ENCODE measurements at regions not wholly inside any gene's neighbourhood (a gene's known extent, or its start where the extent isn't known, plus 50 kb on each side); places are given as distances from the start of the nearest gene placed in this dataset.

DNA sequence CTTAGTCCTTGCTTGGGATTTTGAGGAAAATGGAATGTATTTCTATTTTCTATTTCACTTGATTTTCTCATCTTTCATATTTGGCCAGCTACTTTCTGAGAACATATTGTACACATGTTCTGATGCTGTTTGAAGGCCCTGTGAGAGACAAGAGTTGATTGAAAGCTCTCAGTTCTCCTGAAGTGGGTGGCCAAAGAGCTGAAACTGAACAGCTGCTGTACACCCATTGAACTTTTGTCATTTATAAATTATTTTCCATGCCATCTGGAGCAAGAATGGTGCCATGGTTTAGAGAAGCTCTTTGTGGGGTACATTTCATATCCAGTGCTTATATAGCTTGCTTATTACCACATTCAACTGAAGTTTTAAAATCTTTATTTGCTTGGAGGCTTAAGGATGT, 298.3 kb downstream of the PRL start:
- Histone ChIP-seq H3K27ac (ENCODE audit: low read depth, low read length) (no peak overlapping the region), H3K36me3 (ENCODE audit: control insufficient read depth, insufficient read depth, low read length) (peaks cover 35% of the 10 kb centered on the region), H3K27me3 (ENCODE audit: control insufficient read depth, insufficient read depth, low read length, poor library complexity, severe bottlenecking) (no peaks in the 10 kb centered on the region), H3K4me1 (ENCODE audit: control insufficient read depth, insufficient read depth, low read length) (no peaks in the 10 kb centered on the region), H3K4me3 (ENCODE audit: low read length) (no peak overlapping the region), H3K9ac (ENCODE audit: extremely low read depth, low read length, poor library complexity, severe bottlenecking) (no peak overlapping the region), H3K9me3 (ENCODE audit: control insufficient read depth, low read length) (no peaks in the 10 kb centered on the region)
- DNase-seq, result no peak
- Mint-ChIP-seq H3K27ac (no peak overlapping the region), H3K27me3 (ENCODE audit: insufficient read depth) (no peaks in the 10 kb centered on the region), H3K4me3 (no peak overlapping the region), H3K36me3 (ENCODE audit: low read depth) (peaks cover 8% of the 10 kb centered on the region), H3K9me3 (no peaks in the 10 kb centered on the region), H3K4me1 (peaks cover 32% of the 10 kb centered on the region)
- TF ChIP-seq, protein P1, sequence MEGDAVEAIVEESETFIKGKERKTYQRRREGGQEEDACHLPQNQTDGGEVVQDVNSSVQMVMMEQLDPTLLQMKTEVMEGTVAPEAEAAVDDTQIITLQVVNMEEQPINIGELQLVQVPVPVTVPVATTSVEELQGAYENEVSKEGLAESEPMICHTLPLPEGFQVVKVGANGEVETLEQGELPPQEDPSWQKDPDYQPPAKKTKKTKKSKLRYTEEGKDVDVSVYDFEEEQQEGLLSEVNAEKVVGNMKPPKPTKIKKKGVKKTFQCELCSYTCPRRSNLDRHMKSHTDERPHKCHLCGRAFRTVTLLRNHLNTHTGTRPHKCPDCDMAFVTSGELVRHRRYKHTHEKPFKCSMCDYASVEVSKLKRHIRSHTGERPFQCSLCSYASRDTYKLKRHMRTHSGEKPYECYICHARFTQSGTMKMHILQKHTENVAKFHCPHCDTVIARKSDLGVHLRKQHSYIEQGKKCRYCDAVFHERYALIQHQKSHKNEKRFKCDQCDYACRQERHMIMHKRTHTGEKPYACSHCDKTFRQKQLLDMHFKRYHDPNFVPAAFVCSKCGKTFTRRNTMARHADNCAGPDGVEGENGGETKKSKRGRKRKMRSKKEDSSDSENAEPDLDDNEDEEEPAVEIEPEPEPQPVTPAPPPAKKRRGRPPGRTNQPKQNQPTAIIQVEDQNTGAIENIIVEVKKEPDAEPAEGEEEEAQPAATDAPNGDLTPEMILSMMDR (conservative IDR thresholded peaks at IDR 0.05), result no peak

DNA sequence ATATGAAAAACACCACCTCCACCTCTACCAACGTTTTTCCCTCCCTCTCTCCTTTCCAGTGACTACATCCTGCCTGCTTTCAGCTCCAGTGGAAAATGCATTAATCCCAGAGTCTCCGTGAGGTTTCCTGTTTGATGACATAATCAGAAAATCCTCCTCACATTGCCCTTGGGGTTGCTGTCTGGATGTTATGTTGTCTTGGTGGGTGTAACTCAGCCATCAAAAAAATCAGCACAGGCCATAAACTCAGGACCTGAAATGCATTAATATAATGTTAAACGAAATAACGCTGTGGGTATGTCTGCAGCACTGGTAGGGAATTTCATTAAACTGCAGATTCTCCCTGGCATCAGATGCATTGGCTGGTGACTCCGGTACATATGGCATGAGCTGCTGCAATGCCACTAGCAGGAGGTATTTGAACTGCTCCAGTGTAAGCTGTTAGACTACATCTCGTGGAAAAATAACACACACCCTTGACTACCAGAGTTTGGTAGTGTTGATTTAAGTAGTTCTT, 297.8 kb downstream of the PRL start:
- Histone ChIP-seq H3K9me3 (ENCODE audit: control insufficient read depth, low read length) (no peaks in the 10 kb centered on the region), H3K36me3 (ENCODE audit: control insufficient read depth, insufficient read depth, low read length) (peaks cover 31% of the 10 kb centered on the region), H3K27ac (ENCODE audit: low read depth, low read length) (no peak overlapping the region), H3K4me3 (ENCODE audit: low read length) (no peak overlapping the region), H3K9ac (ENCODE audit: extremely low read depth, low read length, poor library complexity, severe bottlenecking) (no peak overlapping the region), H3K4me1 (ENCODE audit: control insufficient read depth, insufficient read depth, low read length) (no peaks in the 10 kb centered on the region), H3K27me3 (ENCODE audit: control insufficient read depth, insufficient read depth, low read length, poor library complexity, severe bottlenecking) (no peaks in the 10 kb centered on the region)
- Mint-ChIP-seq H3K27ac (no peak overlapping the region), H3K9me3 (no peaks in the 10 kb centered on the region), H3K4me3 (no peak overlapping the region), H3K4me1 (peaks cover 32% of the 10 kb centered on the region), H3K36me3 (ENCODE audit: low read depth) (peaks cover 10% of the 10 kb centered on the region), H3K27me3 (ENCODE audit: insufficient read depth) (no peaks in the 10 kb centered on the region)
- TF ChIP-seq, protein P1 (conservative IDR thresholded peaks at IDR 0.05), result no peak
- WGBS, 2 experiments (ENCODE audit: insufficient coverage in 1 of 2, insufficient read length in 1 of 2), result 84 to 98% methylated on average over 3 to 6 of the region's 6 CpGs
- no peak for DNase-seq

DNA sequence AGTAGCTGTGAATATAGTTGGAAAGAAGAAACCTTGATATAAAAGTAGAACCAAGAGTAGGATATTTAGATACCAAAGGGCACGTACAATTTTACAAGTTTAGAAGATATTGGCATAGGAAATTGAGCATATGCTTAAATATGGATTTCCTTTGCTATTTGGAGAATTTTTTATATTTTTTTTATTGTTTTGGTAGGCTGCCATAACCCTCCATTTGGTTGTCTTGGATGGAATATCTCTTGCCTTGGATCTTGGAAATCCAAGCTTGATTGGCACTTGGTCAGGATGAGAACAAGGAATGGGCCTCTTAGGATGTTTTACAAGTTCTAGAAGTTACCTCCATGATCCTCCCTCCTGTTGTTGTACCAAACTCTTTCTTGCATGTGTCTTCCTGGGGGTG, 297.1 kb downstream of the PRL start:
- Histone ChIP-seq H3K36me3 (ENCODE audit: control insufficient read depth, insufficient read depth, low read length) (peaks cover 31% of the 10 kb centered on the region), H3K27me3 (ENCODE audit: control insufficient read depth, insufficient read depth, low read length, poor library complexity, severe bottlenecking) (no peaks in the 10 kb centered on the region), H3K9me3 (ENCODE audit: control insufficient read depth, low read length) (no peaks in the 10 kb centered on the region), H3K9ac (ENCODE audit: extremely low read depth, low read length, poor library complexity, severe bottlenecking) (no peak overlapping the region), H3K4me1 (ENCODE audit: control insufficient read depth, insufficient read depth, low read length) (no peaks in the 10 kb centered on the region), H3K27ac (ENCODE audit: low read depth, low read length) (no peak overlapping the region), H3K4me3 (ENCODE audit: low read length) (no peak overlapping the region)
- peaks cover 14% of the 10 kb centered on the region for H3K36me3 Mint-ChIP-seq (ENCODE audit: low read depth)
- H3K4me3 Mint-ChIP-seq, result no peak overlapping the region
- TF ChIP-seq, protein P1 (conservative IDR thresholded peaks at IDR 0.05), result no peak
- H3K27ac Mint-ChIP-seq, result no peak overlapping the region
- H3K9me3 Mint-ChIP-seq, result no peaks in the 10 kb centered on the region
- H3K4me1 Mint-ChIP-seq, result peaks cover 32% of the 10 kb centered on the region
- WGBS, 2 experiments (ENCODE audit: insufficient coverage in 1 of 2, insufficient read length in 1 of 2), result 48 to 60% methylated on average over 1 of the region's 1 CpG
- DNase-seq, result no peak
- no peaks in the 10 kb centered on the region for H3K27me3 Mint-ChIP-seq (ENCODE audit: insufficient read depth)

All from endodermal cell (in vitro differentiated cells).